ENCODE measurements at regions not wholly inside any gene's neighbourhood (a gene's known extent, or its start where the extent isn't known, plus 50 kb on each side); places are given as distances from the start of the nearest gene placed in this dataset.
"Not testable (repeated sequence)": the region's sequence is repeated elsewhere in the genome, so short reads cannot be mapped to it uniquely, and the experiment has no call there.

- ChIA-PET POLR2A (no interaction called here), CTCF (no interaction called here)
Measured at GRCh38 chr12:60231303-60231702, 635.5 kb downstream of the SLC16A7 start.

GRCh38 chr12:60231976-60232907 lies 636.4 kb downstream of the SLC16A7 start:
- ChIA-PET CTCF (no interaction called here), POLR2A (no interaction called here)

- POLR2A ChIA-PET, CTCF ChIA-PET: not testable (repeated sequence)
Measured at GRCh38 chr12:60234611-60235195, 638.9 kb downstream of the SLC16A7 start.

- ChIA-PET CTCF (no interaction called here), POLR2A (no interaction called here)
Measured at GRCh38 chr12:60235261-60235660, 639.4 kb downstream of the SLC16A7 start.

- POLR2A ChIA-PET, CTCF ChIA-PET: not testable (repeated sequence)
Measured at GRCh38 chr12:60236416-60236815, 640.6 kb downstream of the SLC16A7 start.

GRCh38 chr12:60240891-60241290 lies 645.1 kb downstream of the SLC16A7 start:
- POLR2A ChIA-PET, result no interaction called here
- CTCF ChIA-PET, result no interaction called here

- CTCF ChIA-PET, result no interaction called here
- POLR2A ChIA-PET, result no interaction called here
Measured at GRCh38 chr12:60251091-60251490, 655.3 kb downstream of the SLC16A7 start.

- ChIA-PET POLR2A (no interaction called here), CTCF (interaction anchor here (0.6 kb wide), 1 partner anchor 172 kb away, joined by 3 read pairs; no protein-coding TSS in a partner anchor)
Measured at GRCh38 chr12:60252359-60253096, 656.7 kb downstream of the SLC16A7 start.

GRCh38 chr12:60255044-60255443 lies 659.2 kb downstream of the SLC16A7 start:
- ChIA-PET POLR2A (no interaction called here), CTCF (no interaction called here)

GRCh38 chr12:60257063-60257462 lies 661.2 kb downstream of the SLC16A7 start:
- CTCF ChIA-PET, result no interaction called here

GRCh38 chr12:60259225-60259624 lies 663.4 kb downstream of the SLC16A7 start:
- CTCF ChIA-PET, result no interaction called here
- POLR2A ChIA-PET, result no interaction called here

More at GRCh38 chr12:60257063-60257462, 661.2 kb downstream of the SLC16A7 start:
- POLR2A ChIA-PET, result no interaction called here

GRCh38 chr12:60262378-60262777 lies 666.5 kb downstream of the SLC16A7 start:
- ChIA-PET CTCF (no interaction called here), POLR2A (no interaction called here)

- ChIA-PET CTCF (no interaction called here), POLR2A (no interaction called here)
Measured at GRCh38 chr12:60263161-60263560, 667.3 kb downstream of the SLC16A7 start.

GRCh38 chr12:60263836-60264493 lies 668.1 kb downstream of the SLC16A7 start:
- CTCF ChIA-PET, result no interaction called here
- POLR2A ChIA-PET, result no interaction called here

- CTCF ChIA-PET, result no interaction called here
- POLR2A ChIA-PET, result no interaction called here
Measured at GRCh38 chr12:60265741-60266140, 669.9 kb downstream of the SLC16A7 start.

- CTCF ChIA-PET, result no interaction called here
Measured at GRCh38 chr12:60266381-60266852, 670.6 kb downstream of the SLC16A7 start.

GRCh38 chr12:60269611-60270269 lies 673.9 kb downstream of the SLC16A7 start:
- CTCF ChIA-PET, result no interaction called here

More at GRCh38 chr12:60266381-60266852, 670.6 kb downstream of the SLC16A7 start:
- POLR2A ChIA-PET, result no interaction called here

GRCh38 chr12:60271816-60272215 lies 676.0 kb downstream of the SLC16A7 start:
- CTCF ChIA-PET, result no interaction called here
- POLR2A ChIA-PET, result no interaction called here

More at GRCh38 chr12:60269611-60270269, 673.9 kb downstream of the SLC16A7 start:
- POLR2A ChIA-PET, result no interaction called here

- ChIA-PET CTCF (no interaction called here), POLR2A (no interaction called here)
Measured at GRCh38 chr12:60278209-60278608, 682.4 kb downstream of the SLC16A7 start.

- ChIA-PET POLR2A (no interaction called here), CTCF (no interaction called here)
Measured at GRCh38 chr12:60279221-60279620, 683.4 kb downstream of the SLC16A7 start.

Measured in activated CD8-positive, alpha-beta memory T cell treated with anti-CD3 and anti-CD28 coated beads for 36 hours (primary cell).